ENCODE measurements at regions not wholly inside any gene's neighbourhood (a gene's known extent, or its start where the extent isn't known, plus 50 kb on each side); places are given as distances from the start of the nearest gene placed in this dataset.
"Not testable (repeated sequence)": the region's sequence is repeated elsewhere in the genome, so short reads cannot be mapped to it uniquely, and the experiment has no call there.

DNA sequence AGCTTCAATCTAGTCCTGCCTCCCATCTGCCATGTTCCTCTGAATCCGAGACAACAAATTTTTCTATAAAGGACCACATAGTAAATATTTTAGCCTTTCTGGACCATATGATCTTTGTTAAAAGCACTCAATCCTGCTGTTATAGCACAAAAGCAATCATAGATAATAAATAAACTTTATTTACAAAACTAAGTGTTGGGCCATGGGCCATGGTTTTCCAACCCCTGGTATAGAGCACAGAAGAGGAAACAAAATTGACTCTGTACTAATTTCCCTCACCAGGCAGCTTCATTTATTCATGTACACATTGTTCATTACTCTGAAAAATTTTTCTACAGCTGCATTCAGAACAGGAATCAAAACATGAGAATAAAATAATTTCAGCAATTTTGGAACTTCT is 288.9 kb downstream of the AGTPBP1 start:
- H3K4me3 ChIP-seq (ENCODE audit: insufficient read depth, low read depth, low read length) = no peak overlapping the region
- H3K27me3 ChIP-seq (ENCODE audit: control insufficient read depth, insufficient read depth, low read length, poor library complexity, severe bottlenecking) = no peaks in the 10 kb centered on the region
- 0 to 3% methylated on average over 1 of the region's 1 CpG for WGBS, 2 experiments
- H3K27ac ChIP-seq (ENCODE audit: insufficient read depth, low read depth, low read length, poor library complexity, severe bottlenecking) = no peak overlapping the region
- no peaks in the 10 kb centered on the region for H3K36me3 ChIP-seq (ENCODE audit: control insufficient read depth, insufficient read depth, low read length)
- no peaks in the 10 kb centered on the region for H3K4me1 ChIP-seq (ENCODE audit: control insufficient read depth, insufficient read depth, low read length)
- no peaks in the 10 kb centered on the region for H3K9me3 ChIP-seq (ENCODE audit: control insufficient read depth, low read length)

DNA sequence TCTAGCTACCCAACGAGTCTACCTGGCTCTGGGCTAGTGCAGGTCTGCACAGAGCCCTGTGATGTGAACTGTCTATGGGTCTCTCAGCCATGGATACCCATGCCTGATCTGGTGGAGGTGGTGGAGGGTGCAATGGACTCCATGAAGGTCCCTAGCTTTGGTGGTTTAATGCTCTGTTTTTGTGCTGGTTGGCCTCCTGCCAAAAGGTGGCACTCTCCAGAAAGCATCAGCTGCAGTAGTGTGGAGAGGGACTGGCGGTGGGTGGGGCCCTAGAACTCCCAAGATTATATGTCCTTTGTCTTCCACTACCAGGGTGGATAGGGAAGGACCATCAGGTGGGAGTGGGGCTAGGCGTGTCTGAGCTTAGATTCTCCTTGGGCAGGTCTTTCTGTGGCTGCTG is 290.1 kb downstream of the AGTPBP1 start:
- WGBS, 2 experiments = 89 to 97% methylated on average over 3 of the region's 3 CpGs
- Histone ChIP-seq H3K9me3 (ENCODE audit: control insufficient read depth, low read length) (no peaks in the 10 kb centered on the region), H3K36me3 (ENCODE audit: control insufficient read depth, insufficient read depth, low read length) (no peaks in the 10 kb centered on the region), H3K27me3 (ENCODE audit: control insufficient read depth, insufficient read depth, low read length, poor library complexity, severe bottlenecking) (no peaks in the 10 kb centered on the region), H3K4me3 (ENCODE audit: insufficient read depth, low read depth, low read length) (no peak overlapping the region), H3K27ac (ENCODE audit: insufficient read depth, low read depth, low read length, poor library complexity, severe bottlenecking) (no peak overlapping the region), H3K4me1 (ENCODE audit: control insufficient read depth, insufficient read depth, low read length) (no peaks in the 10 kb centered on the region)

DNA sequence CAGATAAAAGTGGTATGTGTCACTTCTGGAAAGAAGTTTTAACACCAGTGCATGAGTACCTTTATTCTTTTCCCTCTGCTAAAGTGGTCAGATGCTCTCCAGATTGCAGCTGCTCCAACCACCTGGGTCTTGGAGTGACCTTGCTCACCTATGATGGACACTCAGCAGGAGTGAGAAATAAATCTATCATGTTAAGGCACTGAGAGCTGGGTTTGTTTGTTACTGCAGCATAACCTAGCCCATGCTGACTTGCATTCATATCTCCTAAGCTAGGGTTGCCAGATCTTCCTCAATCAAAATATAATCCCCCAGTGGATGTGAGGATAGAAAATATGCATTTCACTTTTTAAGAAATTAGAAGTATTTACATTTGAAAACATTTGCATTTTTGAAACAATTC is 295.9 kb downstream of the AGTPBP1 start:
- no peak overlapping the region for H3K27ac ChIP-seq (ENCODE audit: insufficient read depth, low read depth, low read length, poor library complexity, severe bottlenecking)
- H3K27me3 ChIP-seq (ENCODE audit: control insufficient read depth, insufficient read depth, low read length, poor library complexity, severe bottlenecking) = no peaks in the 10 kb centered on the region
- no peaks in the 10 kb centered on the region for H3K36me3 ChIP-seq (ENCODE audit: control insufficient read depth, insufficient read depth, low read length)

DNA sequence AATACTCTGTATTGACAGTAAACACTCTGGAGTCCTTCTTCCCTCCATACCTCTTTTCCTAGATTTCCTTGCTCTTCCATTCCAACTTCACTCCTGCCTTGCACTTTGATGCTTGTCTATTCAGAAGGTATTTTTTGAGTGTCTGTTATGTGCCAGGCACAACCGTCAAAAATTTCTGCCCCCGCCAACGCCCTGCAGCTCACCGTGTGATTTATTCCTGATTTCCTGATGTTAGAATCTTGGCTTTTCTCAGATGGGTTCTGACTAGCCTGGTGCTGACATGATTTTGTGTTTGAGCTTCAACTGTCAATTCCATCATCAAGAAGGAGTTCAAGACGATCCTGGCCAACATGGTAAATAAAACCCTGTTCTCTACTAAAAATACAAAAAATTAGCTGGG is 297.5 kb downstream of the AGTPBP1 start:
- H3K4me3 ChIP-seq (ENCODE audit: insufficient read depth, low read depth, low read length) = no peak overlapping the region
- no peaks in the 10 kb centered on the region for H3K4me1 ChIP-seq (ENCODE audit: control insufficient read depth, insufficient read depth, low read length)
- no peaks in the 10 kb centered on the region for H3K27me3 ChIP-seq (ENCODE audit: control insufficient read depth, insufficient read depth, low read length, poor library complexity, severe bottlenecking)
- no peaks in the 10 kb centered on the region for H3K9me3 ChIP-seq (ENCODE audit: control insufficient read depth, low read length)
- no peaks in the 10 kb centered on the region for H3K36me3 ChIP-seq (ENCODE audit: control insufficient read depth, insufficient read depth, low read length)
- WGBS, 2 experiments = 90 to 91% methylated on average over 5 of the region's 5 CpGs
- no peak overlapping the region for H3K27ac ChIP-seq (ENCODE audit: insufficient read depth, low read depth, low read length, poor library complexity, severe bottlenecking)

More for the DNA sequence above, 295.9 kb downstream of the AGTPBP1 start:
- no peaks in the 10 kb centered on the region for H3K9me3 ChIP-seq (ENCODE audit: control insufficient read depth, low read length)
- no peaks in the 10 kb centered on the region for H3K4me1 ChIP-seq (ENCODE audit: control insufficient read depth, insufficient read depth, low read length)
- H3K4me3 ChIP-seq (ENCODE audit: insufficient read depth, low read depth, low read length) = no peak overlapping the region

DNA sequence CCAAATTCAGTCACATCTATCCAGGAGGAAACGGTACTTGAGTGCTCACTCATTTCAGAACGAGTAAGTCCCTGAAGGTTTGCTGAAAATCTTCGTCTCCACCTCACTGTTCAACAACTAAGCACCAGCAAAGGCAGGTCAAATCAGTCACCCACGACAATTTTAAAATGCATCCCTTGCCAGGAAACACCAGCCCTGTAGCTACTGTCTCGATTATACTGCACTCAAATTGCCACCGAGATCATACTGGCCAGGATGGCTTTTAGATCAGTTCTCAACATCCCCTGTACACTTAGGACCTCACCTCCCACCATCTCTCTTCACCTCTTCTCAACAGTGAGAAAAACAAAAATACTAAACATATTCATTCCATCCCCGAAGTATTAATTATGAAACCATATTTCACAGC is 298.6 kb downstream of the AGTPBP1 start:
- H3K9me3 ChIP-seq (ENCODE audit: control insufficient read depth, low read length) = no peaks in the 10 kb centered on the region
- no peak overlapping the region for H3K27ac ChIP-seq (ENCODE audit: insufficient read depth, low read depth, low read length, poor library complexity, severe bottlenecking)
- no peaks in the 10 kb centered on the region for H3K27me3 ChIP-seq (ENCODE audit: control insufficient read depth, insufficient read depth, low read length, poor library complexity, severe bottlenecking)
- WGBS, 2 experiments = 94 to 95% methylated on average over 7 of the region's 7 CpGs
- no peaks in the 10 kb centered on the region for H3K36me3 ChIP-seq (ENCODE audit: control insufficient read depth, insufficient read depth, low read length)
- H3K4me1 ChIP-seq (ENCODE audit: control insufficient read depth, insufficient read depth, low read length) = no peaks in the 10 kb centered on the region
- H3K4me3 ChIP-seq (ENCODE audit: insufficient read depth, low read depth, low read length) = no peak overlapping the region

DNA sequence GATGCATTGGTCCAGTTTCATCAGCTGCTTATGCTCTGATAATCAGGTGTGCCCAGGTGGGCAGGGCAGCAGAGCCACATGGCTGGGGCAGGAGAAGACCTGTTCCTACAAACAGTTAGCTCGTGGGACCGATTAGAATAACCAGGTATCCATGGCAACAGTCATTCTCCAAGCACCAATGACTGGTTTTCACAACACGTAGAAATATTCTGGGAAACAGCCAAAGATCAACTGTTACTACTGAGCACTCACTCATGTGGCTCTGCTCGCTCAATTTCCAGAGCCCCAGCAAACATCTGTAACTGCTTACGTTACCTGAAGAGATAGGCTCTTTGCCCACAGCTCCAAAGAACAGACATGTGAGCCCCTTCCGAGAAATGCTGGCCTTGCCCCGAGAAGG is 302.0 kb downstream of the AGTPBP1 start:
- Histone ChIP-seq H3K36me3 (ENCODE audit: control insufficient read depth, insufficient read depth, low read length) (no peaks in the 10 kb centered on the region), H3K27ac (ENCODE audit: insufficient read depth, low read depth, low read length, poor library complexity, severe bottlenecking) (no peak overlapping the region), H3K4me1 (ENCODE audit: control insufficient read depth, insufficient read depth, low read length) (no peaks in the 10 kb centered on the region), H3K9me3 (ENCODE audit: control insufficient read depth, low read length) (no peaks in the 10 kb centered on the region), H3K27me3 (ENCODE audit: control insufficient read depth, insufficient read depth, low read length, poor library complexity, severe bottlenecking) (no peaks in the 10 kb centered on the region), H3K4me3 (ENCODE audit: insufficient read depth, low read depth, low read length) (no peak overlapping the region)
- WGBS, 2 experiments = 89 to 94% methylated on average over 7 of the region's 7 CpGs

DNA sequence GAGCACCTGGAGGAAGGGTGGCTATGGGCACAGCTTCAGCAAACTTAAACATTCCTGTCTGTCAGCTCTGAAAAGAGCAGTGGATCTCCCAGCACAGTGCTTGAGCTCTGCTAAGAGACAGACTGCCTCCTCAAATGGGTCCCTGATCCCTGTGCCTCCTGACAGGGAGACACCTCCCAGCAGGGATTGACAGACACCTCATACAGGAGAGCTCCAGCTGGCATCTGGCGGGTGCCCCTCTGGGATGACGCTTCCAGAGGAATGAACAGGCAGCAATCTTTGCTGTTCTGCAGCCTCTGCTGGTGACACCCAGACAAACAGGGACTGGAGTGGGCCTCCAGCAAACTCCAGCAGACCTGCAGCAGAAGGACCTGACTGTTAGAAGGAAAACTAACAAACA is 307.8 kb downstream of the AGTPBP1 start:
- not testable (repeated sequence) for H3K36me3 ChIP-seq (ENCODE audit: control insufficient read depth, insufficient read depth, low read length); H3K27me3 ChIP-seq (ENCODE audit: control insufficient read depth, insufficient read depth, low read length, poor library complexity, severe bottlenecking); H3K4me3 ChIP-seq (ENCODE audit: insufficient read depth, low read depth, low read length); H3K27ac ChIP-seq (ENCODE audit: insufficient read depth, low read depth, low read length, poor library complexity, severe bottlenecking); H3K9me3 ChIP-seq (ENCODE audit: control insufficient read depth, low read length)
- 89 to 93% methylated on average over 2 of the region's 2 CpGs for WGBS, 2 experiments
- H3K4me1 ChIP-seq (ENCODE audit: control insufficient read depth, insufficient read depth, low read length) = peaks cover 13% of the 10 kb centered on the region

DNA sequence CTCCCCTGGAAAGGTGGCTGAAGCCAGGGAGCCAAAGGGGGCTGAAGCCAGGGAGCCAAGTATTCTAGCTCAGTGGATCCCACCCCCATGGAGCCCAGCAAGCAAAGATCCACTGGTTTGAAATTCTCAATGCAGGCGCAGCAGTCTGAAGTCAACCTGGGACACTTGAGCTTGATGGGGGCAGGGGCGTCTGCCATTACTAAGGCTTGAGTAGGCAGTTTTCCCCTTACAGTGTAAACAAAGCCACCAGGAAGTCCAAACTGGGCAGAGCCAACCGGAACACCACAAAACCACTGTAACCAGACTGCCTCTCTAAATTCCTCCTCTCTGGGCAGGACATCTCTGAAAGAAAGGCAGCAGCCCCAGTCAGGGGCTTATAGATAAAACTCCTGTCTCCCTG is 308.2 kb downstream of the AGTPBP1 start:
- not testable (repeated sequence) for H3K9me3 ChIP-seq (ENCODE audit: control insufficient read depth, low read length); H3K36me3 ChIP-seq (ENCODE audit: control insufficient read depth, insufficient read depth, low read length); H3K4me3 ChIP-seq (ENCODE audit: insufficient read depth, low read depth, low read length); H3K27ac ChIP-seq (ENCODE audit: insufficient read depth, low read depth, low read length, poor library complexity, severe bottlenecking); H3K27me3 ChIP-seq (ENCODE audit: control insufficient read depth, insufficient read depth, low read length, poor library complexity, severe bottlenecking)
- 94 to 96% methylated on average over 3 of the region's 3 CpGs for WGBS, 2 experiments
- H3K4me1 ChIP-seq (ENCODE audit: control insufficient read depth, insufficient read depth, low read length) = peaks cover 17% of the 10 kb centered on the region

DNA sequence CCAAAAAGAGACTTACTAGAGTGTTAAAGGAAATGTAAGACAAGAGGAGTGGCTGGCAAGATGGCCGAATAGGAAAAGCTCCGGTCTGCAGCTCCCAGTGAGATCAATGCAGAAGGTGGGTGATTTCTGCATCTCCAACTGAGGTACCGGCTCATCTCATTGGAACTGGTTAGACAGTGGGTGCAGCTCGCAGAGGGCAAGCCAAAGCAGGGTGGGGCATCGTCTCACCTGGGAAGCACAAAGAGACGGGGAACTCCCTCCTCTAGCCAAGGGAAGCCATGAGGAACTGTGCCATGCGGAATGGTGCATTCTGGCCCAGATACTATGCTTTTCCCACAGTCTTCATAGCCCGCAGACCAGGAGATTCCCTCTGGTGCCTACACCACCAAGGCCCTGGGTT is 308.7 kb downstream of the AGTPBP1 start:
- 94 to 96% methylated on average over 8 of the region's 8 CpGs for WGBS, 2 experiments
- Histone ChIP-seq H3K9me3 (ENCODE audit: control insufficient read depth, low read length) (no peaks in the 10 kb centered on the region), H3K4me3 (ENCODE audit: insufficient read depth, low read depth, low read length) (no peak overlapping the region), H3K36me3 (ENCODE audit: control insufficient read depth, insufficient read depth, low read length) (no peaks in the 10 kb centered on the region), H3K27ac (ENCODE audit: insufficient read depth, low read depth, low read length, poor library complexity, severe bottlenecking) (no peak overlapping the region), H3K4me1 (ENCODE audit: control insufficient read depth, insufficient read depth, low read length) (peaks cover 19% of the 10 kb centered on the region), H3K27me3 (ENCODE audit: control insufficient read depth, insufficient read depth, low read length, poor library complexity, severe bottlenecking) (no peaks in the 10 kb centered on the region)

DNA sequence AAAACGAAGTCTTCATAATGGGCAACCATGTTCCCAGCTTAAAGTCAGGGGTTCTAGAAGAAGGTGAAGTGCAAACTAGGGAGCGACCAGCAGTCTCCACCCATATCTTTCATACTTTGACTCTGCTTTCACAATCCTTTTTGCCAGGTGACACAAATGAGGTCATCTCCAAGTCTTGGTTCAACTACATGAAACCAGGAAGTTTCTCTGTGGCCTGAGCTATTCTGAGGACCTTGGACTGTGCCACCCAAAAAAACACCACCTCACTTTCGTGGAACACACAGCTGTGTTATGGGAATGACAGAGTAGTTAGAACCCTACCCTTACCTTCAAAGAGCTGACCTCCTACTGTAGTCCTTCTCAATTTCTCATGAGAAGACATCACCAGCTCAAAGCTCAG is 309.2 kb downstream of the AGTPBP1 start:
- Histone ChIP-seq H3K27me3 (ENCODE audit: control insufficient read depth, insufficient read depth, low read length, poor library complexity, severe bottlenecking) (no peaks in the 10 kb centered on the region), H3K27ac (ENCODE audit: insufficient read depth, low read depth, low read length, poor library complexity, severe bottlenecking) (no peak overlapping the region), H3K4me3 (ENCODE audit: insufficient read depth, low read depth, low read length) (no peak overlapping the region), H3K4me1 (ENCODE audit: control insufficient read depth, insufficient read depth, low read length) (peaks cover 23% of the 10 kb centered on the region), H3K9me3 (ENCODE audit: control insufficient read depth, low read length) (no peaks in the 10 kb centered on the region), H3K36me3 (ENCODE audit: control insufficient read depth, insufficient read depth, low read length) (no peaks in the 10 kb centered on the region)
- WGBS, 2 experiments = 95 to 96% methylated on average over 3 of the region's 3 CpGs

DNA sequence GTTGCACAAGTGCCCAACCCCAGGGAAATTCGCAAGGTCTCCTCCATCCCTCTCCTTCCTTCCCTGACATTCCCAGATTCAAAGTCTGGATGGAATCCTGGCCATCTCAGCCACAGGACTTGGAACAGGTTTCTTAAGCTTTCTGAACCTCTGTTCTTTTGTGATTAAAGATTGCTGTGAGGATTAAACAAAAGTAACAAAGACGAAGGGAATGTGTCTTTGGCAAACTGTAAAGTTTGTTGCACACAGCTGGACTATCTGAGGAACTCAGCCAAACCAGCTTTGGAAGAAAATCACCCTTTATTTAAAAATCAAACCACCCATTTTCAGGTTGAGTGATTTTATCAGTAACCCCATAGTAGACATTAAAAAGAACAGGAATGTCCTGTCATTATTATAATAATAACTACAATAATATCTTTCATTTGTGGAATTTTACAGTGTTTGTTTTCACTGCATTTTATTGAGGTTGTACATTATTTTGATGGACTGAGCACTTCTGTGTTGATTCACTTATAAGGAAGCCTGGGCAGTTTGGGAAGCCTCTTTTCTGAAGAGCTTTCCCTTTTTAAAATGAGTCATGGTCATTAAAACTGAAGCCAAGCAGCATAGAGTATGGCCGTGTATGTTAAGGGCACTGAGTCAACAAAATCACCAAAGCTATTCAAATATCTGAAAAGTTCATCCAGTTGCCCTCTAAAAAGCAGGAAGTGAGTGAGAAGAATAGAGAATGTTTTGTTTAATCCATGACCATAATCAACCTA is 310.2 kb downstream of the AGTPBP1 start:
- Histone ChIP-seq H3K27ac (ENCODE audit: insufficient read depth, low read depth, low read length, poor library complexity, severe bottlenecking) (no peak overlapping the region), H3K4me3 (ENCODE audit: insufficient read depth, low read depth, low read length) (no peak overlapping the region), H3K27me3 (ENCODE audit: control insufficient read depth, insufficient read depth, low read length, poor library complexity, severe bottlenecking) (no peaks in the 10 kb centered on the region), H3K4me1 (ENCODE audit: control insufficient read depth, insufficient read depth, low read length) (peaks cover 23% of the 10 kb centered on the region), H3K9me3 (ENCODE audit: control insufficient read depth, low read length) (no peaks in the 10 kb centered on the region), H3K36me3 (ENCODE audit: control insufficient read depth, insufficient read depth, low read length) (no peaks in the 10 kb centered on the region)
- WGBS, 2 experiments = 94 to 95% methylated on average over 3 of the region's 3 CpGs
